Activated CD8-positive, alpha-beta T cell treated with anti-CD3 and anti-CD28 coated beads for 36 hours (primary cell): ENCODE measurements at regions not wholly inside any gene's neighbourhood (a gene's known extent, or its start where the extent isn't known, plus 50 kb on each side); places are given as distances from the start of the nearest gene placed in this dataset.

Experiments
- ATAC-seq: fragments of 200-7000 bp; cut with Tn5 transposase; one replicate; pipeline ENCODE4 v1.10.0; 2021; ENCODE audit warnings: mild to moderate bottlenecking, moderate library complexity
- CTCF ChIA-PET: fragments of 350-600 bp; sonication (Branson Sonifier 250); formaldehyde crosslinking; loops from one replicate; lab custom pipeline; 2021; ENCODE audit warnings: antibody characterized with exemption; lab: Charles Lee
- POLR2A ChIA-PET: fragments of 350-600 bp; sonication (Branson Sonifier 250); formaldehyde crosslinking; loops from one replicate; lab custom pipeline; 2021; ENCODE audit warnings: antibody characterized with exemption; lab: Charles Lee
- DNase-seq: peaks from one replicate; pipeline ENCODE4 v3.0.0-alpha.2; 2020
- H3K27ac Mint-ChIP-seq: one replicate; pipeline ENCODE4 v1.8.0; 2021; ENCODE audit warnings: mild to moderate bottlenecking, mixed read lengths
- H3K27me3 Mint-ChIP-seq: one replicate; pipeline ENCODE4 v1.8.0; 2021; ENCODE audit warnings: mixed read lengths
- H3K36me3 Mint-ChIP-seq: one replicate; pipeline ENCODE4 v1.8.0; 2021; ENCODE audit warnings: low read depth, mixed read lengths
- H3K4me1 Mint-ChIP-seq: one replicate; pipeline ENCODE4 v1.8.0; 2021; ENCODE audit warnings: low read depth, mixed read lengths
- H3K4me3 Mint-ChIP-seq: one replicate; pipeline ENCODE4 v1.8.0; 2021; ENCODE audit warnings: mild to moderate bottlenecking, moderate library complexity, mixed read lengths
- H3K9me3 Mint-ChIP-seq: one replicate; pipeline ENCODE4 v1.8.0; 2021; ENCODE audit warnings: mixed read lengths
- intact Hi-C: fragments of 100-400 bp; cut with micrococcal nuclease; formaldehyde crosslinking; loops from one replicate; pipeline ENCODE4 v1.10.0; 2022
- TF ChIP-seq, protein P1 (sequence below): fragments of 200-600 bp; IDR thresholded peaks from one replicate; pipeline ENCODE4 v1.8.0; 2022; ENCODE audit warnings: antibody characterized with exemption, mild to moderate bottlenecking

DNA sequence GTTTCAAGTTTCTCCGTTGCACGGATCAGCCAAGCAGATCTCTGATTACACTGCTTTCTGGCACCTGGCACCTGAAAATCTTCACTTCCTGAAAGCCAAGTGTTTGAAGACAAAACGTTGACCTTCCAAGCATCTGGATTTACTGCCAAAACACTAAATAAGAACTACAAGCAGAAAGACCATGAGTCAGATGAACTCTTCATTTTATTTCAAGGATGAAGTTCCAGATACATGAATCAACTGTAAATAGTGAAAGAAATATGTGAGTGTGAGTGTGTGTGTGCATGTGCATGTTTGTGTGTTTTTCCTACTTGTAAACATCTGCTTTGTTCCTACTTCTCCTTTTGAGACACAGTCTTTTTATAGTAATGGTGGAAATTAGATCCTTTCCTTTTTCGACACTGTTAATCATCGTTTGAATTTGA is 60.0 kb upstream of the DTNA start:
- TF ChIP-seq, protein P1, sequence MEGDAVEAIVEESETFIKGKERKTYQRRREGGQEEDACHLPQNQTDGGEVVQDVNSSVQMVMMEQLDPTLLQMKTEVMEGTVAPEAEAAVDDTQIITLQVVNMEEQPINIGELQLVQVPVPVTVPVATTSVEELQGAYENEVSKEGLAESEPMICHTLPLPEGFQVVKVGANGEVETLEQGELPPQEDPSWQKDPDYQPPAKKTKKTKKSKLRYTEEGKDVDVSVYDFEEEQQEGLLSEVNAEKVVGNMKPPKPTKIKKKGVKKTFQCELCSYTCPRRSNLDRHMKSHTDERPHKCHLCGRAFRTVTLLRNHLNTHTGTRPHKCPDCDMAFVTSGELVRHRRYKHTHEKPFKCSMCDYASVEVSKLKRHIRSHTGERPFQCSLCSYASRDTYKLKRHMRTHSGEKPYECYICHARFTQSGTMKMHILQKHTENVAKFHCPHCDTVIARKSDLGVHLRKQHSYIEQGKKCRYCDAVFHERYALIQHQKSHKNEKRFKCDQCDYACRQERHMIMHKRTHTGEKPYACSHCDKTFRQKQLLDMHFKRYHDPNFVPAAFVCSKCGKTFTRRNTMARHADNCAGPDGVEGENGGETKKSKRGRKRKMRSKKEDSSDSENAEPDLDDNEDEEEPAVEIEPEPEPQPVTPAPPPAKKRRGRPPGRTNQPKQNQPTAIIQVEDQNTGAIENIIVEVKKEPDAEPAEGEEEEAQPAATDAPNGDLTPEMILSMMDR, result no peak
- Mint-ChIP-seq H3K27ac (no peak overlapping the region), H3K9me3 (no peaks in the 10 kb centered on the region), H3K4me1 (no peaks in the 10 kb centered on the region), H3K27me3 (peaks cover 6% of the 10 kb centered on the region), H3K4me3 (no peak overlapping the region), H3K36me3 (no peaks in the 10 kb centered on the region)
- ChIA-PET POLR2A (no interaction called here), CTCF (interaction anchor here (1.7 to 3.3 kb wide), 2 partner anchors 11 to 12 kb away, joined by 5 to 30 read pairs; no protein-coding TSS in a partner anchor)
- DNase-seq, result no peak
- ATAC-seq, result no peak
- intact Hi-C loops, result no loop called here

DNA sequence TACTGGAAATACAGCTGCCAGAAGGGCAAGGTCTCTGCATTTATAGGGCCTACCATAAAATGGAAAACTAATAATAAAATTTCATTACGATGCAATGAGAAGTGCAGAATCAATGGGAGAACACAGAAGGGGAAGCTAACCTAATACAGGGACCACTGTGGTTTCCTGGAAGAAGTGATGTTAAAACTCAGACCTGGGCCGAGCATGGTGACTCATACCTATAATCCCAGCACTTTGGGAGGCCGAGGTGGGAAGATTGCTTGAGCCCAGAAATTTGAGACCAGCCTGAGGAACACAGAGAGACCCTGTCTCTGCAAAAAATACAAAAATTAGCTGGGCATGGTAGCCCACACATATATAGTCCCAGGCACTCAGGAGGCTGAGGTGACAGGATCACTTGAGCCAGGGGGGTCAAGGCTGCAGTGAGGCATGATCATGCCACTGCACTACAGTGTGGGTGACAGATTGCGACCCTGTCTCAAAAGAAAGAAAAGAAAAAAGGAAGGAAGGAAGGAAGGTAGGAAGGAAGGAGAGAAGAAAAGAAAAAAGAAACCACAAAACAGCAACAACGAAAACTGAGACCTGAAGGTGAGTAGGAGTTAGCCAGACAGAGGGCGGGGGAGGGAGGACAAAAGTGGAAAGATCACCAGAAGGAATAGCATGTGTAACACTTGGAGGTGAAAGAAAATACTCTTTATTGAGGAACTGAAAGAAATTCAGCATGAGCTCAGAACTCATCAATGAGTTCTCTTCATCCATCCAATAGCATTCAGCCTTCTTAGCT is 58.3 kb upstream of the DTNA start:
- peaks cover 6% of the 10 kb centered on the region for H3K27me3 Mint-ChIP-seq
- intact Hi-C loops, result no loop called here
- ATAC-seq, result no peak
- H3K4me3 Mint-ChIP-seq, result no peak overlapping the region
- no peaks in the 10 kb centered on the region for H3K36me3 Mint-ChIP-seq
- no peaks in the 10 kb centered on the region for H3K9me3 Mint-ChIP-seq
- no peaks in the 10 kb centered on the region for H3K4me1 Mint-ChIP-seq
- POLR2A ChIA-PET, result no interaction called here
- no peak for DNase-seq
- no peak overlapping the region for H3K27ac Mint-ChIP-seq
- TF ChIP-seq, protein P1, result no peak
- CTCF ChIA-PET, result interaction anchor here (3.3 kb wide), 1 partner anchor 10 kb away, joined by 30 read pairs; no protein-coding TSS in a partner anchor

DNA sequence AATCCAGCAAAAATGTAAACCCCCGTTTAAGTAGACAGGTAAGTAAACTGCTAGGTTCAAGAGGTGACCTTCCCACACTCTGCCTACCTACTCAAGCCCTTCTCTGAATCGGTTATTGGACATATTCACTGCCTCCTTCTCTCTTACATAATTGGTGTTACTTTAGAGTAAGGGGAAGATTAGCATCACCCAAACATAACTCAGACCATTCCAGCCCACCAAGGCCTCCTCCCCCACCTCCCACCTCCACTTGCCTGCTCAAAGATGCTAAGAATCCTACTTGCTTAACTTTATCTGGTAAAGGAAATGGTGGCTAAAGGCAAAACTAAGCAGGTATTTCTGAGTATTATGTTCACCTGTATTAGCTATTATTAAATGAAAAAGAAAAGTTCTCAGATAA is 55.0 kb upstream of the DTNA start:
- Mint-ChIP-seq H3K27ac (no peak overlapping the region), H3K9me3 (no peaks in the 10 kb centered on the region), H3K4me3 (no peak overlapping the region), H3K27me3 (peaks cover 11% of the 10 kb centered on the region), H3K4me1 (no peaks in the 10 kb centered on the region), H3K36me3 (no peaks in the 10 kb centered on the region)
- no peak for ATAC-seq
- intact Hi-C loops, result no loop called here
- no peak for DNase-seq
- TF ChIP-seq, protein P1, result no peak
- ChIA-PET POLR2A (no interaction called here), CTCF (interaction anchor here (0.9 kb wide), 1 partner anchor 54 kb away, joined by 4 read pairs; no protein-coding TSS in a partner anchor)

DNA sequence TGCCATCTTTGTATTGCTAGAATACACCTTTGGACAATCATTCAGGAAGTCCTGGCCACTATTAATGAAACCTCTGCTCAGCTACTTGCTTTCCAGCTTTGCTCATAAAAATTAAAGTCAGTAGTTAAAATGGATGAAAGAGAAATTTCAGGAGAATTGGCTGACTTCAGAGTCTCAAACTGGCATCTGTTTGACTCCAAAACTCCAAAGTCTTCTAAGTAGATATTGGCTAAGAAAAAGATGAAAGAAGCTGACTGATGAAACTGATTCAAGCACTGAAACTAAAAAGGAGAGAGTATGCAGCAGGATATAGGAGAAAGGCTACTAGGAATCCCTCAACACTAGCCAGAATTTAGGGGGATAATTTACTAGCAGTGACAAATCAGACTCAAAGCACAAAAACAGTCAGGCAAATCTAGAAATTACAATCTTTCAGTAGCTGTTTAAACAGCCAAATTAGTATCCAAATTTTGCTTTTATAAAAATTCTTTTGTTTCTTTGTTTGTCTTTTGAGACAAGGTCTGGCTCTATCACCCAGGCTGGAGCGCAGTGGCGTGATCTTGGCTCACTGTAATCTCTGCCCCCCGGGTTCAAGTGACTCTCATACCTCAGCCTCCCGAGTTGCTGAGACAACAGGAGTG is 52.1 kb upstream of the DTNA start:
- H3K36me3 Mint-ChIP-seq, result no peaks in the 10 kb centered on the region
- peaks cover 18% of the 10 kb centered on the region for H3K27me3 Mint-ChIP-seq
- no peak overlapping the region for H3K27ac Mint-ChIP-seq
- TF ChIP-seq, protein P1, result no peak
- H3K4me1 Mint-ChIP-seq, result no peaks in the 10 kb centered on the region
- CTCF ChIA-PET, result interaction anchor here (0.6 kb wide), 1 partner anchor 148 kb away, joined by 3 read pairs; no protein-coding TSS in a partner anchor
- POLR2A ChIA-PET, result no interaction called here
- H3K4me3 Mint-ChIP-seq, result no peak overlapping the region
- H3K9me3 Mint-ChIP-seq, result no peaks in the 10 kb centered on the region
- DNase-seq (no peak), ATAC-seq (no peak)
- intact Hi-C loops, result no loop called here
